ENCODE measurements at regions not wholly inside any gene's neighbourhood (a gene's known extent, or its start where the extent isn't known, plus 50 kb on each side); places are given as distances from the start of the nearest gene placed in this dataset.

GRCh38 chr16:35746963-35747657, 2287.7 kb downstream of the TP53TG3F start:
- DNase-seq (ENCODE audit: low read depth, low spot score) = no peak
- no TSS peak for BruUV-seq (replicated peaks)
- Histone ChIP-seq H3K36me3 (ENCODE audit: control insufficient read depth, insufficient read depth, low read length) (no peaks in the 10 kb centered on the region), H3K9me3 (ENCODE audit: control insufficient read depth, insufficient read depth, low read depth, low read length) (no peaks in the 10 kb centered on the region), H3K4me3 (ENCODE audit: low read depth in 2 of 2, low read length in 2 of 2) (no peak overlapping the region), H3K27ac (ENCODE audit: low read length) (no peak overlapping the region), H3K4me1 (ENCODE audit: control insufficient read depth, insufficient read depth, low read length) (no peaks in the 10 kb centered on the region), H3K27me3 (ENCODE audit: control insufficient read depth, insufficient read depth, low read length) (no peaks in the 10 kb centered on the region)
- POLR2A ChIA-PET = no interaction called here
- TF ChIP-seq, protein P1, sequence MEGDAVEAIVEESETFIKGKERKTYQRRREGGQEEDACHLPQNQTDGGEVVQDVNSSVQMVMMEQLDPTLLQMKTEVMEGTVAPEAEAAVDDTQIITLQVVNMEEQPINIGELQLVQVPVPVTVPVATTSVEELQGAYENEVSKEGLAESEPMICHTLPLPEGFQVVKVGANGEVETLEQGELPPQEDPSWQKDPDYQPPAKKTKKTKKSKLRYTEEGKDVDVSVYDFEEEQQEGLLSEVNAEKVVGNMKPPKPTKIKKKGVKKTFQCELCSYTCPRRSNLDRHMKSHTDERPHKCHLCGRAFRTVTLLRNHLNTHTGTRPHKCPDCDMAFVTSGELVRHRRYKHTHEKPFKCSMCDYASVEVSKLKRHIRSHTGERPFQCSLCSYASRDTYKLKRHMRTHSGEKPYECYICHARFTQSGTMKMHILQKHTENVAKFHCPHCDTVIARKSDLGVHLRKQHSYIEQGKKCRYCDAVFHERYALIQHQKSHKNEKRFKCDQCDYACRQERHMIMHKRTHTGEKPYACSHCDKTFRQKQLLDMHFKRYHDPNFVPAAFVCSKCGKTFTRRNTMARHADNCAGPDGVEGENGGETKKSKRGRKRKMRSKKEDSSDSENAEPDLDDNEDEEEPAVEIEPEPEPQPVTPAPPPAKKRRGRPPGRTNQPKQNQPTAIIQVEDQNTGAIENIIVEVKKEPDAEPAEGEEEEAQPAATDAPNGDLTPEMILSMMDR (IDR thresholded peaks at IDR 0.05) = no peak
- no peak for ATAC-seq
- intact Hi-C loops (cut with micrococcal nuclease; ENCODE audit: unreplicated experiment) (no loop called here), in situ Hi-C loops (cut with HindIII; ENCODE audit: low pct_unique_long_range_greater_than_20kb, low sequenced_read_pairs) (no loop called here)
- CTCF ChIA-PET = no interaction called here

- no peak for TF ChIP-seq TCF7L2 (IDR thresholded peaks at IDR 0.05; ENCODE audit: low read depth, low read length)
- TF ChIP-seq, protein P2, sequence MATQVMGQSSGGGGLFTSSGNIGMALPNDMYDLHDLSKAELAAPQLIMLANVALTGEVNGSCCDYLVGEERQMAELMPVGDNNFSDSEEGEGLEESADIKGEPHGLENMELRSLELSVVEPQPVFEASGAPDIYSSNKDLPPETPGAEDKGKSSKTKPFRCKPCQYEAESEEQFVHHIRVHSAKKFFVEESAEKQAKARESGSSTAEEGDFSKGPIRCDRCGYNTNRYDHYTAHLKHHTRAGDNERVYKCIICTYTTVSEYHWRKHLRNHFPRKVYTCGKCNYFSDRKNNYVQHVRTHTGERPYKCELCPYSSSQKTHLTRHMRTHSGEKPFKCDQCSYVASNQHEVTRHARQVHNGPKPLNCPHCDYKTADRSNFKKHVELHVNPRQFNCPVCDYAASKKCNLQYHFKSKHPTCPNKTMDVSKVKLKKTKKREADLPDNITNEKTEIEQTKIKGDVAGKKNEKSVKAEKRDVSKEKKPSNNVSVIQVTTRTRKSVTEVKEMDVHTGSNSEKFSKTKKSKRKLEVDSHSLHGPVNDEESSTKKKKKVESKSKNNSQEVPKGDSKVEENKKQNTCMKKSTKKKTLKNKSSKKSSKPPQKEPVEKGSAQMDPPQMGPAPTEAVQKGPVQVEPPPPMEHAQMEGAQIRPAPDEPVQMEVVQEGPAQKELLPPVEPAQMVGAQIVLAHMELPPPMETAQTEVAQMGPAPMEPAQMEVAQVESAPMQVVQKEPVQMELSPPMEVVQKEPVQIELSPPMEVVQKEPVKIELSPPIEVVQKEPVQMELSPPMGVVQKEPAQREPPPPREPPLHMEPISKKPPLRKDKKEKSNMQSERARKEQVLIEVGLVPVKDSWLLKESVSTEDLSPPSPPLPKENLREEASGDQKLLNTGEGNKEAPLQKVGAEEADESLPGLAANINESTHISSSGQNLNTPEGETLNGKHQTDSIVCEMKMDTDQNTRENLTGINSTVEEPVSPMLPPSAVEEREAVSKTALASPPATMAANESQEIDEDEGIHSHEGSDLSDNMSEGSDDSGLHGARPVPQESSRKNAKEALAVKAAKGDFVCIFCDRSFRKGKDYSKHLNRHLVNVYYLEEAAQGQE (IDR thresholded peaks at IDR 0.05; ENCODE audit: insufficient read depth in 1 of 2, low read depth in 2 of 2, low read length in 1 of 2) = no peak
- TF ChIP-seq, protein P1 (IDR thresholded peaks at IDR 0.05) = no peak
- no peak for TF ChIP-seq SIN3A (IDR thresholded peaks at IDR 0.05; ENCODE audit: borderline replicate concordance, insufficient read depth, low read depth, low read length)
- TF ChIP-seq POLR2AphosphoS5 (IDR thresholded peaks at IDR 0.05; ENCODE audit: low read depth, low read length) = no peak
- Histone ChIP-seq H3K27me3 (ENCODE audit: control insufficient read depth, insufficient read depth, low read length) (no peaks in the 10 kb centered on the region), H3K36me3 (ENCODE audit: control insufficient read depth, insufficient read depth, low read length) (no peaks in the 10 kb centered on the region), H3K9me3 (ENCODE audit: control insufficient read depth, insufficient read depth, low read depth, low read length) (no peaks in the 10 kb centered on the region), H3K4me1 (ENCODE audit: control insufficient read depth, insufficient read depth, low read length) (no peaks in the 10 kb centered on the region), H3K4me3 (ENCODE audit: low read depth in 2 of 2, low read length in 2 of 2) (no peak overlapping the region), H3K27ac (ENCODE audit: low read length) (no peak overlapping the region)
- in situ Hi-C loops (cut with HindIII; ENCODE audit: low pct_unique_long_range_greater_than_20kb, low sequenced_read_pairs) = no loop called here
- POLR2A ChIA-PET = no interaction called here
- no TSS peak for BruUV-seq (replicated peaks)
- DNase-seq (ENCODE audit: low read depth, low spot score) = no peak
- CTCF ChIA-PET = no interaction called here
- no peak for ATAC-seq
- intact Hi-C loops (cut with micrococcal nuclease; ENCODE audit: unreplicated experiment) = no loop called here
These were observed 2288.4 kb downstream of the TP53TG3F start for GRCh38 chr16:35747658-35748455.

Measured in Panc1 (cell line).